HCT116 (cell line): ENCODE measurements at regions not wholly inside any gene's neighbourhood (a gene's known extent, or its start where the extent isn't known, plus 50 kb on each side); places are given as distances from the start of the nearest gene placed in this dataset.

ENCODE experiments used
- ATAC-seq: fragments of 200-7000 bp; cut with Tn5 transposase; 2 replicates; pipeline ENCODE4 v1.9.1; 2020; ENCODE audit warnings: mild to moderate bottlenecking, moderate library complexity
- BruUV-seq: library from RNA; stranded (reverse); fragments of 400-500 nt; replicated peaks from 2 replicates; lab custom pipeline; 2021; lab: Mats Ljungman, UMichigan
- CTCF ChIA-PET: fragments of 300-600 bp; sonication (Branson Sonifier 250); formaldehyde crosslinking; loops from one replicate; lab custom pipeline; 2021; ENCODE audit warnings: antibody characterized with exemption; lab: Charles Lee
- POLR2A ChIA-PET: fragments of 300-600, 350-600 bp; sonication (Branson Sonifier 250); formaldehyde crosslinking; loops from one replicate; lab custom pipeline; 2021; ENCODE audit warnings: antibody characterized with exemption; lab: Charles Lee
- RAD21 ChIA-PET, 2 experiments: fragments of 300-600 bp; sonication (Branson Sonifier 250); formaldehyde crosslinking; loops; one replicate each; lab custom pipeline; 2023; ENCODE audit warnings: low total read pairs in 2 of 2; ENCODE audit not compliant: uncharacterized antibody in 2 of 2, unreplicated experiment in 2 of 2, low non-redundant PET in 1 of 2; lab: Charles Lee
- DNase-seq: peaks from one replicate; pipeline ENCODE4 v3.0.0-alpha.2; 2010; ENCODE audit warnings: low read depth, low spot score
- H2AFZ ChIP-seq: fragments of 200-600 bp; shearing (Covaris generic), sonication (generic); 2 replicates; pipeline ENCODE4 v1.6.1; 2017; ENCODE audit warnings: low read depth, mixed run types, mixed read lengths, antibody characterized with exemption, low read length; ENCODE audit not compliant: poor library complexity, severe bottlenecking
- H3K27ac ChIP-seq: 2 replicates; pipeline ENCODE4 v1.5.1; 2012; ENCODE audit warnings: low read depth, low read length
- H3K27me3 ChIP-seq: fragments of 200-600 bp; sonication (generic); 2 replicates; pipeline ENCODE4 v1.6.1; 2016; ENCODE audit warnings: mixed run types, low read length, mixed read lengths; ENCODE audit not compliant: insufficient read depth
- H3K36me3 ChIP-seq, 2 experiments: fragments of 200-500 bp in 1 of 2; fragments of 200-600 bp in 1 of 2; sonication (Bioruptor generic) in 1 of 2; sonication (generic) in 1 of 2; 2 replicates each; pipeline versions ENCODE4 v1.5.1 to v1.6.1; 2014 to 2016; ENCODE audit warnings: low read length in 2 of 2, inconsistent platforms in 1 of 2, mixed read lengths in 1 of 2, mixed run types in 1 of 2; ENCODE audit not compliant: insufficient read depth in 2 of 2, control insufficient read depth in 1 of 2
- H3K4me1 ChIP-seq, 2 experiments: fragments of 200-600 bp in 1 of 2; sonication (generic) in 1 of 2; 2 replicates each; pipeline versions ENCODE4 v1.5.1 to v1.6.1; 2012 to 2017; ENCODE audit warnings: low read length in 2 of 2, inconsistent platforms in 1 of 2, mild to moderate bottlenecking in 1 of 2, mixed read lengths in 1 of 2, mixed run types in 1 of 2, moderate library complexity in 1 of 2; ENCODE audit not compliant: insufficient read depth in 2 of 2, control insufficient read depth in 1 of 2
- H3K4me2 ChIP-seq: fragments of 200-600 bp; sonication (generic); 2 replicates; pipeline ENCODE4 v1.6.1; 2017; ENCODE audit warnings: mixed run types, low read length, mixed read lengths
- H3K4me3 ChIP-seq, 2 experiments: fragments of 200-600 bp in 1 of 2; sonication (generic) in 1 of 2; replicated peaks in 1 of 2; 2 replicates each; pipeline ENCODE4 v1.5.1; 2011 to 2016; ENCODE audit warnings: low read length in 2 of 2, control low read depth in 1 of 2, low read depth in 1 of 2, mild to moderate bottlenecking in 1 of 2, mixed read lengths in 1 of 2, mixed run types in 1 of 2
- H3K79me2 ChIP-seq: fragments of 200-600 bp; sonication (generic); 2 replicates; pipeline ENCODE4 v1.6.1; 2017; ENCODE audit warnings: mild to moderate bottlenecking, mixed run types, low read length, moderate library complexity, mixed read lengths; ENCODE audit not compliant: insufficient read depth
- H3K9ac ChIP-seq: fragments of 200-600 bp; sonication (generic); 2 replicates; pipeline ENCODE4 v1.6.1; 2016; ENCODE audit warnings: low read length, mixed read lengths
- H3K9me2 ChIP-seq: fragments of 200-600 bp; sonication (generic), shearing (Covaris generic); 2 replicates; pipeline ENCODE4 v1.6.1; 2017; ENCODE audit warnings: mixed run types, mild to moderate bottlenecking, moderate library complexity; ENCODE audit not compliant: insufficient read depth
- H3K9me3 ChIP-seq, 2 experiments: fragments of 200-500 bp in 1 of 2; fragments of 200-600 bp in 1 of 2; sonication (Bioruptor generic) in 1 of 2; sonication (generic) in 1 of 2; 2 replicates each; pipeline ENCODE4 v1.6.1; 2014 to 2017; ENCODE audit warnings: low read length in 2 of 2, mixed read lengths in 2 of 2, inconsistent platforms in 1 of 2, low read depth in 1 of 2, mild to moderate bottlenecking in 1 of 2, mixed run types in 1 of 2, moderate library complexity in 1 of 2; ENCODE audit not compliant: control insufficient read depth in 1 of 2, insufficient read depth in 1 of 2
- H4K20me1 ChIP-seq: fragments of 200-600 bp; sonication (generic), shearing (Covaris generic); 2 replicates; pipeline ENCODE4 v1.6.1; 2017; ENCODE audit warnings: mixed run types, mild to moderate bottlenecking, moderate library complexity; ENCODE audit not compliant: insufficient read depth
- ATF3 ChIP-seq: IDR thresholded peaks from 2 replicates; pipeline ENCODE4 v1.6.1; 2012
- CBX3 ChIP-seq: IDR thresholded peaks from 2 replicates; pipeline ENCODE4 v1.6.1; 2012; ENCODE audit warnings: low read depth
- CEBPB ChIP-seq: IDR thresholded peaks from 2 replicates; pipeline ENCODE4 v1.6.1; 2012; ENCODE audit warnings: low read depth
- CTCF ChIP-seq, 3 experiments: fragments of 200-600 bp in 1 of 3; sonication (generic) in 1 of 3; IDR thresholded peaks in 2 of 3; conservative IDR thresholded peaks in 1 of 3; 2 replicates each; pipeline ENCODE4 v1.5.1; 2012 to 2017; ENCODE audit warnings: low read depth in 2 of 3, low read length in 2 of 3, antibody characterized with exemption in 1 of 3, borderline replicate concordance in 1 of 3, control low read depth in 1 of 3, mild to moderate bottlenecking in 1 of 3, mixed read lengths in 1 of 3, mixed run types in 1 of 3, moderate library complexity in 1 of 3; ENCODE audit not compliant: insufficient read depth in 1 of 3
- EGR1 ChIP-seq: IDR thresholded peaks from 2 replicates; pipeline ENCODE4 v1.6.1; 2012; ENCODE audit warnings: low read depth
- ELF1 ChIP-seq: IDR thresholded peaks from 2 replicates; pipeline ENCODE4 v1.6.1; 2012; ENCODE audit warnings: low read depth, borderline replicate concordance
- EZH2 ChIP-seq: fragments of 200-600 bp; sonication (generic); IDR thresholded peaks from 2 replicates; pipeline ENCODE4 v1.6.1; 2017; ENCODE audit warnings: antibody characterized with exemption, mixed run types
- EZH2phosphoT487 ChIP-seq: fragments of 200-600 bp; IDR thresholded peaks from 2 replicates; pipeline ENCODE4 v1.6.1; 2018; ENCODE audit warnings: antibody characterized with exemption, borderline replicate concordance
- FOSL1 ChIP-seq: IDR thresholded peaks from 2 replicates; pipeline ENCODE4 v1.6.1; 2012; ENCODE audit warnings: low read depth
- JUND ChIP-seq: IDR thresholded peaks from 2 replicates; pipeline ENCODE4 v1.6.1; 2012
- POLR2A ChIP-seq: IDR thresholded peaks from 2 replicates; pipeline ENCODE4 v1.7.0; 2011; ENCODE audit warnings: borderline replicate concordance; ENCODE audit not compliant: insufficient read depth, insufficient read length; ENCODE audit errors: extremely low read depth
- SRF ChIP-seq: IDR thresholded peaks from 2 replicates; pipeline ENCODE4 v1.6.1; 2012; ENCODE audit warnings: low read depth
- TCF7L2 ChIP-seq: IDR thresholded peaks from 2 replicates; pipeline ENCODE4 v1.7.0; 2011; ENCODE audit warnings: borderline replicate concordance, inconsistent platforms; ENCODE audit not compliant: insufficient read depth, insufficient read length; ENCODE audit errors: extremely low read depth
- YY1 ChIP-seq: IDR thresholded peaks from 2 replicates; pipeline ENCODE4 v1.6.1; 2011; ENCODE audit warnings: low read length, low read depth, moderate library complexity, mild to moderate bottlenecking; ENCODE audit not compliant: insufficient replicate concordance; ENCODE audit errors: extremely low read depth
- ZBTB33 ChIP-seq: IDR thresholded peaks from 2 replicates; pipeline ENCODE4 v1.6.1; 2011; ENCODE audit warnings: mild to moderate bottlenecking, low read length, moderate library complexity; ENCODE audit not compliant: insufficient replicate concordance; ENCODE audit errors: extremely low read depth
- ZFX ChIP-seq: fragments of 450-650 bp; IDR thresholded peaks from 2 replicates; pipeline ENCODE4 v1.6.1; 2017
- ZNF274 ChIP-seq: fragments of 200-500 bp; sonication (Bioruptor generic); IDR thresholded peaks from 2 replicates; pipeline ENCODE4 v1.6.1; 2014; ENCODE audit warnings: mild to moderate bottlenecking, low read depth, low read length, inconsistent platforms
- intact Hi-C: fragments of 100-400 bp; cut with micrococcal nuclease; formaldehyde crosslinking; loops from 2 replicates; pipeline ENCODE4 v1.10.0; 2022
- TF ChIP-seq, protein P1 (sequence below): IDR thresholded peaks from 2 replicates; pipeline ENCODE4 v1.6.1; 2012

DNA sequence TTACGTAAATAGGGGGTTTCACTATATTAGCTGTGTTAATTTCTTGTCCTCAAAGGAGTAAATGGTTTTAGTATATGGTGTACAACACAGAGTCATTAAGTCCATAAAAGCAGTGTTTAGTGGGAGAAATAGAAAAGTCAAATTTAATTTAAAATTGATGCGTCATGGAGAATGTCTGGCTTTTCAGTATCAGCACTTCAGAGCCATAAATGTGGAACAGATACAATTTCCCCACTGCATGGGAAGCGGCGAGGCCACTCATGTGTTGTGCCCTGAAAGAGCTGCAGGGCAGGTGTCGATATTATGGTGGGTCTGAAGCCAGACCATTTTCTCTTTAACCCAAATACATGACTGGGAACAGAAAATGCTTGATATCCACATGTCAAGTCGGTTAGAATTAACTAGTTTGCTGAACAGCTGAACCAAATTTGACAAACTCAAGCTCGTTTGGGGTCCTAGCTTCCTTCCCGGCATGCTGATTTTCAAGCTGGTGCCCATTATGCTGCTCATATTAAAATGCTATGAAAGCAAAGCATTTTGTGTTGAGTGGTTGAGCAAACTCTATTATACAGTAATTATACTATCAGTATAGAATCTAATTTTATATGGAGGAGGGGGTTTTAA, 364.6 kb upstream of the TBL1XR1 start:
- ATAC-seq, result no peak

GRCh38 chr3:177563243-177563780, 366.0 kb upstream of the TBL1XR1 start:
- H4K20me1 ChIP-seq, result no peaks in the 10 kb centered on the region
- no peaks in the 10 kb centered on the region for H3K4me1 ChIP-seq
- no peak overlapping the region for H3K4me2 ChIP-seq
- intact Hi-C loops, result no loop called here
- H3K27me3 ChIP-seq, result no peaks in the 10 kb centered on the region
- no peak overlapping the region for H3K4me3 ChIP-seq
- H3K9me3 ChIP-seq, result no peaks in the 10 kb centered on the region
- no peaks in the 10 kb centered on the region for H3K9me2 ChIP-seq
- RAD21 ChIA-PET, result no interaction called here
- no peak overlapping the region for H2AFZ ChIP-seq
- no peaks in the 10 kb centered on the region for H3K36me3 ChIP-seq
- BruUV-seq, result no TSS peak
- ATAC-seq (no peak), DNase-seq (no peak)
- no peaks in the 10 kb centered on the region for H3K79me2 ChIP-seq
- CTCF ChIA-PET, result no interaction called here
- POLR2A ChIA-PET, result no interaction called here
- no peak overlapping the region for H3K27ac ChIP-seq
- no peak overlapping the region for H3K9ac ChIP-seq
- TF ChIP-seq CBX3 (no peak), ZFX (no peak), ZBTB33 (no peak), FOSL1 (no peak), CTCF (IDR thresholded peaks at IDR 0.05 in 2 of 3, conservative IDR thresholded peaks at IDR 0.05 in 1 of 3; ENCODE audit: borderline replicate concordance in 1 of 3, insufficient read depth in 1 of 3, low read depth in 2 of 3, low read length in 2 of 3) (no peak), CEBPB (no peak), SRF (no peak), EZH2phosphoT487 (no peak), YY1 (no peak), JUND (no peak), POLR2A (no peak), ELF1 (no peak), EGR1 (no peak), ATF3 (no peak), ZNF274 (no peak), EZH2 (no peak)
- TF ChIP-seq, protein P1, sequence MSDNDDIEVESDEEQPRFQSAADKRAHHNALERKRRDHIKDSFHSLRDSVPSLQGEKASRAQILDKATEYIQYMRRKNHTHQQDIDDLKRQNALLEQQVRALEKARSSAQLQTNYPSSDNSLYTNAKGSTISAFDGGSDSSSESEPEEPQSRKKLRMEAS, result no peak

More for the DNA sequence above, 364.6 kb upstream of the TBL1XR1 start:
- DNase-seq, result no peak
- no peak overlapping the region for H3K4me2 ChIP-seq
- ChIA-PET RAD21 (no interaction called here), POLR2A (no interaction called here), CTCF (no interaction called here)
- H3K27me3 ChIP-seq, result no peaks in the 10 kb centered on the region
- no TSS peak for BruUV-seq
- no peaks in the 10 kb centered on the region for H3K9me2 ChIP-seq
- H3K9ac ChIP-seq, result no peak overlapping the region
- no peak overlapping the region for H2AFZ ChIP-seq
- H3K4me1 ChIP-seq, result no peaks in the 10 kb centered on the region
- H4K20me1 ChIP-seq, result no peaks in the 10 kb centered on the region
- no peaks in the 10 kb centered on the region for H3K36me3 ChIP-seq
- no peak for TF ChIP-seq ZFX
- no peak for TF ChIP-seq TCF7L2
- intact Hi-C loops, result no loop called here
- H3K27ac ChIP-seq, result no peak overlapping the region
- no peaks in the 10 kb centered on the region for H3K79me2 ChIP-seq
- no peak overlapping the region for H3K4me3 ChIP-seq
- no peaks in the 10 kb centered on the region for H3K9me3 ChIP-seq
